PFSK-1 (cell line): ENCODE measurements at regions not wholly inside any gene's neighbourhood (a gene's known extent, or its start where the extent isn't known, plus 50 kb on each side); places are given as distances from the start of the nearest gene placed in this dataset.

Experiments
- POLR2AphosphoS5 ChIP-seq: IDR thresholded peaks from 2 replicates; pipeline ENCODE4 v1.6.1; 2012; ENCODE audit warnings: low read depth, mild to moderate bottlenecking, control low read depth, low read length, moderate library complexity
- TAF1 ChIP-seq: IDR thresholded peaks from 2 replicates; pipeline ENCODE4 v1.6.1; 2012; ENCODE audit warnings: low read length, control low read depth, borderline replicate concordance; ENCODE audit not compliant: insufficient read depth
- TF ChIP-seq, protein P1 (sequence below), 2 experiments: IDR thresholded peaks; 2 replicates each; pipeline versions ENCODE4 v1.6.1 to v1.8.0; 2011 to 2012; ENCODE audit warnings: low read depth in 2 of 2, low read length in 2 of 2, control low read depth in 1 of 2, inconsistent platforms in 1 of 2, mild to moderate bottlenecking in 1 of 2, moderate library complexity in 1 of 2; ENCODE audit not compliant: insufficient read depth in 1 of 2

- TF ChIP-seq POLR2AphosphoS5, result no peak
- TF ChIP-seq TAF1, result no peak
- TF ChIP-seq, protein P1, sequence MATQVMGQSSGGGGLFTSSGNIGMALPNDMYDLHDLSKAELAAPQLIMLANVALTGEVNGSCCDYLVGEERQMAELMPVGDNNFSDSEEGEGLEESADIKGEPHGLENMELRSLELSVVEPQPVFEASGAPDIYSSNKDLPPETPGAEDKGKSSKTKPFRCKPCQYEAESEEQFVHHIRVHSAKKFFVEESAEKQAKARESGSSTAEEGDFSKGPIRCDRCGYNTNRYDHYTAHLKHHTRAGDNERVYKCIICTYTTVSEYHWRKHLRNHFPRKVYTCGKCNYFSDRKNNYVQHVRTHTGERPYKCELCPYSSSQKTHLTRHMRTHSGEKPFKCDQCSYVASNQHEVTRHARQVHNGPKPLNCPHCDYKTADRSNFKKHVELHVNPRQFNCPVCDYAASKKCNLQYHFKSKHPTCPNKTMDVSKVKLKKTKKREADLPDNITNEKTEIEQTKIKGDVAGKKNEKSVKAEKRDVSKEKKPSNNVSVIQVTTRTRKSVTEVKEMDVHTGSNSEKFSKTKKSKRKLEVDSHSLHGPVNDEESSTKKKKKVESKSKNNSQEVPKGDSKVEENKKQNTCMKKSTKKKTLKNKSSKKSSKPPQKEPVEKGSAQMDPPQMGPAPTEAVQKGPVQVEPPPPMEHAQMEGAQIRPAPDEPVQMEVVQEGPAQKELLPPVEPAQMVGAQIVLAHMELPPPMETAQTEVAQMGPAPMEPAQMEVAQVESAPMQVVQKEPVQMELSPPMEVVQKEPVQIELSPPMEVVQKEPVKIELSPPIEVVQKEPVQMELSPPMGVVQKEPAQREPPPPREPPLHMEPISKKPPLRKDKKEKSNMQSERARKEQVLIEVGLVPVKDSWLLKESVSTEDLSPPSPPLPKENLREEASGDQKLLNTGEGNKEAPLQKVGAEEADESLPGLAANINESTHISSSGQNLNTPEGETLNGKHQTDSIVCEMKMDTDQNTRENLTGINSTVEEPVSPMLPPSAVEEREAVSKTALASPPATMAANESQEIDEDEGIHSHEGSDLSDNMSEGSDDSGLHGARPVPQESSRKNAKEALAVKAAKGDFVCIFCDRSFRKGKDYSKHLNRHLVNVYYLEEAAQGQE (IDR thresholded peaks at IDR 0.05; ENCODE audit: insufficient read depth in 1 of 2, low read depth in 2 of 2, low read length in 2 of 2), result no peak
These were observed 279.7 kb upstream of the KLF14 start for GRCh38 chr7:131013716-131014115.
